HEK293 (cell line): ENCODE measurements at regions not wholly inside any gene's neighbourhood (a gene's known extent, or its start where the extent isn't known, plus 50 kb on each side); places are given as distances from the start of the nearest gene placed in this dataset.

ENCODE experiments used
- CTCF ChIA-PET: fragments of 350-600 bp; formaldehyde crosslinking; extraction: SDS; loops from one replicate; lab custom pipeline; 2021; ENCODE audit warnings: antibody characterized with exemption; lab: Yijun Ruan, JAX
- POLR2A ChIA-PET: fragments of 300-600 bp; formaldehyde crosslinking; extraction: SDS; loops from one replicate; lab custom pipeline; 2020; ENCODE audit warnings: antibody characterized with exemption, inconsistent platforms; lab: Yijun Ruan, JAX
- H3K27ac ChIP-seq: fragments of 200-500 bp; sonication (Bioruptor generic); 2 replicates; pipeline ENCODE4 v1.5.1; 2014; ENCODE audit warnings: low read depth, low read length, control low read depth, inconsistent platforms; ENCODE audit errors: extremely low read depth
- H3K36me3 ChIP-seq, 2 experiments: fragments of 200-500 bp in 1 of 2; sonication (Bioruptor generic) in 1 of 2; 1 replicate in 1 of 2; 2 replicates in 1 of 2; pipeline ENCODE4 v1.5.1; 2014 to 2017; ENCODE audit warnings: inconsistent platforms in 2 of 2, low read length in 2 of 2; ENCODE audit not compliant: control insufficient read depth in 2 of 2, insufficient read depth in 1 of 2
- H3K4me1 ChIP-seq: fragments of 200-500 bp; sonication (Bioruptor generic); 2 replicates; pipeline ENCODE4 v1.5.1; 2014; ENCODE audit warnings: mild to moderate bottlenecking, low read length, inconsistent platforms; ENCODE audit not compliant: control insufficient read depth, insufficient read depth
- H3K4me3 ChIP-seq: 2 replicates; pipeline ENCODE4 v1.5.1; 2011; ENCODE audit warnings: low read depth, mild to moderate bottlenecking, control low read depth, low read length, moderate library complexity
- H3K9me3 ChIP-seq: fragments of 200-500 bp; sonication (Bioruptor generic); 2 replicates; pipeline ENCODE4 v1.5.1; 2014; ENCODE audit warnings: low read depth, low read length, inconsistent platforms; ENCODE audit not compliant: control insufficient read depth, insufficient read depth
- HOXC10 ChIP-seq: sonication (generic); formaldehyde crosslinking; IDR thresholded peaks from 2 replicates; pipeline ENCODE4 v1.8.1; 2023; ENCODE audit warnings: mild to moderate bottlenecking, missing genetic modification reagents
- MYNN ChIP-seq: fragments of 450-650 bp; formaldehyde crosslinking; IDR thresholded peaks from 2 replicates; pipeline ENCODE4 v1.5.1; 2016; ENCODE audit warnings: missing biosample characterization, missing genetic modification characterization, borderline replicate concordance
- ZFHX2 ChIP-seq: fragments of 450-650 bp; formaldehyde crosslinking; conservative IDR thresholded peaks from 2 replicates; pipeline ENCODE4 v1.5.1; 2016; ENCODE audit warnings: missing biosample characterization, missing genetic modification characterization
- ZNF169 ChIP-seq: fragments of 450-650 bp; formaldehyde crosslinking; IDR thresholded peaks from 2 replicates; pipeline ENCODE4 v1.5.1; 2016; ENCODE audit warnings: missing biosample characterization, missing genetic modification characterization
- ZNF221 ChIP-seq: fragments of 450-650 bp; formaldehyde crosslinking; IDR thresholded peaks from 2 replicates; pipeline ENCODE4 v1.5.1; 2017; ENCODE audit warnings: missing biosample characterization, missing genetic modification characterization, borderline replicate concordance
- ZNF48 ChIP-seq: fragments of 450-650 bp; formaldehyde crosslinking; IDR thresholded peaks from 2 replicates; pipeline ENCODE4 v1.5.1; 2016; ENCODE audit warnings: missing biosample characterization, missing genetic modification characterization
- ZNF510 ChIP-seq: fragments of 450-650 bp; formaldehyde crosslinking; IDR thresholded peaks from 2 replicates; pipeline ENCODE4 v1.5.1; 2018; ENCODE audit warnings: mild to moderate bottlenecking, missing genetic modification characterization, missing biosample characterization; ENCODE audit not compliant: insufficient replicate concordance
- ZNF548 ChIP-seq: fragments of 450-650 bp; formaldehyde crosslinking; IDR thresholded peaks from 2 replicates; pipeline ENCODE4 v1.5.1; 2016; ENCODE audit warnings: missing biosample characterization, missing genetic modification characterization
- ZNF658 ChIP-seq: fragments of 450-650 bp; formaldehyde crosslinking; IDR thresholded peaks from 2 replicates; pipeline ENCODE4; 2016; ENCODE audit warnings: missing biosample characterization, missing genetic modification characterization
- ZNF664 ChIP-seq: fragments of 450-650 bp; formaldehyde crosslinking; IDR thresholded peaks from 2 replicates; pipeline ENCODE4 v1.5.1; 2016; ENCODE audit warnings: missing biosample characterization, missing genetic modification characterization
- ZNF670 ChIP-seq: fragments of 450-650 bp; formaldehyde crosslinking; IDR thresholded peaks from 2 replicates; pipeline ENCODE4 v1.5.1; 2016; ENCODE audit warnings: missing biosample characterization, missing genetic modification characterization, low read depth
- ZNF777 ChIP-seq: fragments of 450-650 bp; formaldehyde crosslinking; IDR thresholded peaks from 2 replicates; pipeline ENCODE4 v1.5.1; 2017; ENCODE audit warnings: missing biosample characterization, missing genetic modification characterization, borderline replicate concordance
- TF ChIP-seq, protein P1 (sequence below): fragments of 450-650 bp; formaldehyde crosslinking; IDR thresholded peaks from 2 replicates; pipeline ENCODE4 v1.5.1; 2016; ENCODE audit warnings: missing biosample characterization, missing genetic modification characterization
- TF ChIP-seq, protein P2 (sequence below): fragments of 450-650 bp; formaldehyde crosslinking; optimal IDR thresholded peaks from 2 replicates; pipeline ENCODE3; 2016; ENCODE audit warnings: missing biosample characterization, mild to moderate bottlenecking, missing genetic modification characterization
- TF ChIP-seq, protein P3 (sequence below): fragments of 450-650 bp; formaldehyde crosslinking; IDR thresholded peaks from 2 replicates; pipeline ENCODE4 v1.5.1; 2016; ENCODE audit warnings: missing biosample characterization, missing genetic modification characterization

DNA sequence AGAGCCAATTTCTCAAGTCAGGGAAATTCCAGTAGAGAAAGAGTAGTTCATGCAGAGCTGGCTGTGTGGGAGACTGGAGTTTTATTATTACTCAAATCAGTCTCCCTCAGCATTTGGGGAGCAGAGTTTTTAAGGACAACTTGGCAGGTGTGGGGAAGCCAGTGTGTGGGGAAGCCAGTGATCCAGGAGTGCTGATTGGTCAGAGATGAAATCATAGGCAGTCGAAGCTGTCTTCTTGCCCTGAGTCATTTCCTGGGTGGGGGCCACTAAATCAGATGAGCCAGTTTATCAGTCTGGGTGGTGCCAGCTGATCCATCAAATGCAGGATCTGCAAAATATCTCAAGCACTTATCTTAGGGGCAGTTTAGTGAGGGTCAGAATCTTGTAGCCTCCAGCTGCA is 194.6 kb upstream of the NRG3 start:
- H3K4me3 ChIP-seq: no peak overlapping the region
- CTCF ChIA-PET: no interaction called here
- no peak for TF ChIP-seq ZNF777 (tag by site-specific recombination)

DNA sequence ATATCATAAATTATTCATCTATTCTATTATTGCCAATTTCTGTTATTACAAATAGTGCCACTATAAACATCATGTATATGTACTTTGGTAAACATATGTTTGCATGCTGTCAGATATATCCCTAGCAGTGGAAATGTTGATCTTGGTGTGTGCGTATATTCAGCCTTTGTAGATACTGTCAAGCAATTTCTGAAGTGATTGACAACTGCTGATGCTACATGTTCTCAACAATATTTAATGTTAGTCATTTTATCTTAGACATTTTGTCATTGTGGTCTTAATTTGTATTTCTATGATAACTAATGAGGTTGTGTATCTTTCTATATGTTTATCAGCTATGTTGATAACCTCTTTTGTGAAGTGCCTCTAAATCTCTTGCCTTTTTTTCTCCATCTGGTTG is 186.5 kb upstream of the NRG3 start:
- TF ChIP-seq, protein P1, sequence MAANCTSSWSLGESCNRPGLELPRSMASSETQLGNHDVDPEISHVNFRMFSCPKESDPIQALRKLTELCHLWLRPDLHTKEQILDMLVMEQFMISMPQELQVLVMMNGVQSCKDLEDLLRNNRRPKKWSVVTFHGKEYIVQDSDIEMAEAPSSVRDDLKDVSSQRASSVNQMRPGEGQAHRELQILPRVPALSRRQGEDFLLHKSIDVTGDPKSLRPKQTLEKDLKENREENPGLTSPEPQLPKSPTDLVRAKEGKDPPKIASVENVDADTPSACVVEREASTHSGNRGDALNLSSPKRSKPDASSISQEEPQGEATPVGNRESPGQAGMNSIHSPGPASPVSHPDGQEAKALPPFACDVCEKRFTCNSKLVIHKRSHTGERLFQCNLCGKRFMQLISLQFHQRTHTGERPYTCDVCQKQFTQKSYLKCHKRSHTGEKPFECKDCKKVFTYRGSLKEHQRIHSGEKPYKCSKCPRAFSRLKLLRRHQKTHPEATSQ: no peak
- TF ChIP-seq ZNF664 (tag by site-specific recombination) (no peak), ZNF510 (tag by site-specific recombination) (no peak), ZNF169 (no peak), MYNN (no peak), ZNF658 (no peak), ZFHX2 (no peak), ZNF221 (tag by site-specific recombination) (no peak), ZNF48 (tag by site-specific recombination) (no peak), HOXC10 (CRISPR knock-in tag) (no peak), ZNF670 (tag by site-specific recombination) (no peak), ZNF548 (tag by site-specific recombination) (no peak)
- TF ChIP-seq, protein P2, sequence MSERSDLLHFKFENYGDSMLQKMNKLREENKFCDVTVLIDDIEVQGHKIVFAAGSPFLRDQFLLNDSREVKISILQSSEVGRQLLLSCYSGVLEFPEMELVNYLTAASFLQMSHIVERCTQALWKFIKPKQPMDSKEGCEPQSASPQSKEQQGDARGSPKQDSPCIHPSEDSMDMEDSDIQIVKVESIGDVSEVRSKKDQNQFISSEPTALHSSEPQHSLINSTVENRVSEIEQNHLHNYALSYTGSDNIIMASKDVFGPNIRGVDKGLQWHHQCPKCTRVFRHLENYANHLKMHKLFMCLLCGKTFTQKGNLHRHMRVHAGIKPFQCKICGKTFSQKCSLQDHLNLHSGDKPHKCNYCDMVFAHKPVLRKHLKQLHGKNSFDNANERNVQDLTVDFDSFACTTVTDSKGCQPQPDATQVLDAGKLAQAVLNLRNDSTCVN: no peak
- TF ChIP-seq, all 188 proteins: peak for 0
- no peaks in the 10 kb centered on the region for H3K4me1 ChIP-seq
- CTCF ChIA-PET: interaction anchor here (0.8 kb wide), 1 partner anchor 18 kb away, joined by 5 read pairs; no protein-coding TSS in a partner anchor
- H3K36me3 ChIP-seq: no peaks in the 10 kb centered on the region
- H3K4me3 ChIP-seq: no peak overlapping the region
- H3K27ac ChIP-seq: no peak overlapping the region
- POLR2A ChIA-PET: no interaction called here
- H3K9me3 ChIP-seq: no peaks in the 10 kb centered on the region

More for the DNA sequence above, 194.6 kb upstream of the NRG3 start:
- POLR2A ChIA-PET: no interaction called here
- no peaks in the 10 kb centered on the region for H3K4me1 ChIP-seq
- no peak overlapping the region for H3K27ac ChIP-seq
- H3K36me3 ChIP-seq: no peaks in the 10 kb centered on the region
- no peaks in the 10 kb centered on the region for H3K9me3 ChIP-seq

DNA sequence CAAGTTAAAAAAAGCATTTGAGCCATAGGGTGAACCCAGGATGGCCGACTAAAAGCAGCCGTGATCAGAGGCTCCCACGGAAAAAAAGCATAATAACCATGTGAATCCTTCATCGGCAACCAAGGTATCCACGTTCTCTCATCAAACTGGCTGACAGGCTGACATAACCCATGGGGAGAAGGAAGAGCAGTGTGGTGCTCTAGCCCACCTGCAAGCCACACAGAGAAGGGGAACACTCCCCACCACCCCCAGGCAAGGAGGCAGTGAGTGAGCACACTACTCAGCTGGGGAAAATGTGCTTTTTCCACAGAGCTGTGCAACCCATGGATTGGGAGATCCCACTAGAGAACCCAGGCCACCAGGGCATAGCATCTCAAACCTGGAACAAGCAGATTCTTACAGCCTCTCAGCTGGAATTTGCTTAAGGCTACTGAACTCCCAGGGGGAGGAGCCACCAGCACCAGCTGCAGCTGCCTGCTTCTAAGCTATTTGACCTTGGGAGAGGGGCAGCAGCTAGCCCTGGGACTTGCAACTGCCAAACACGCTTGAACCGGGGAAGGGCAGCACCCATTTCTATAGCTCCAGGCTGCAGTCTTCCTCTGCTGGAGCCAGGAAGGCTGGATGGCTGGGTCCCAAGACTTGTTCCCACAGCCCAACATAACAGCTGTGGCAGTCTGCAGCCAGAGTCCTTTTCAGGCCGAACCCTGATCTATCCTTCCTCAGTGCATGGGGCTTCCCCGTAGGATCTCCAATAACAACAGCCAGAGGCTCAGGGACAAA is 178.2 kb upstream of the NRG3 start:
- Histone ChIP-seq H3K27ac (no peak overlapping the region), H3K4me3 (no peak overlapping the region), H3K36me3 (no peaks in the 10 kb centered on the region), H3K9me3 (no peaks in the 10 kb centered on the region), H3K4me1 (no peaks in the 10 kb centered on the region)
- ChIA-PET CTCF (no interaction called here), POLR2A (no interaction called here)
- TF ChIP-seq, protein P3, sequence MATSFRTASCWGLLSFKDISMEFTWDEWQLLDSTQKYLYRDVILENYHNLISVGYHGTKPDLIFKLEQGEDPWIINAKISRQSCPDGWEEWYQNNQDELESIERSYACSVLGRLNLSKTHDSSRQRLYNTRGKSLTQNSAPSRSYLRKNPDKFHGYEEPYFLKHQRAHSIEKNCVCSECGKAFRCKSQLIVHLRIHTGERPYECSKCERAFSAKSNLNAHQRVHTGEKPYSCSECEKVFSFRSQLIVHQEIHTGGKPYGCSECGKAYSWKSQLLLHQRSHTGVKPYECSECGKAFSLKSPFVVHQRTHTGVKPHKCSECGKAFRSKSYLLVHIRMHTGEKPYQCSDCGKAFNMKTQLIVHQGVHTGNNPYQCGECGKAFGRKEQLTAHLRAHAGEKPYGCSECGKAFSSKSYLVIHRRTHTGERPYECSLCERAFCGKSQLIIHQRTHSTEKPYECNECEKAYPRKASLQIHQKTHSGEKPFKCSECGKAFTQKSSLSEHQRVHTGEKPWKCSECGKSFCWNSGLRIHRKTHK (tag by site-specific recombination): no peak
